K562 (cell line): ENCODE measurements at regions not wholly inside any gene's neighbourhood (a gene's known extent, or its start where the extent isn't known, plus 50 kb on each side); places are given as distances from the start of the nearest gene placed in this dataset.

Experiments
- ATAC-seq: fragments of 200-7000 bp; cut with Tn5 transposase; 3 replicates; pipeline ENCODE4 v1.9.1; 2020; ENCODE audit warnings: moderate library complexity
- BruUV-seq: library from RNA; stranded (reverse); fragments of 400-500 nt; replicated peaks from 2 replicates; lab custom pipeline; 2021; lab: Mats Ljungman, UMichigan
- CTCF ChIA-PET: fragments of 300-600 bp; formaldehyde crosslinking; extraction: SDS; loops from one replicate; lab custom pipeline; 2021; ENCODE audit warnings: low intra/inter-chr PET ratio; lab: Yijun Ruan, JAX
- POLR2A ChIA-PET: fragments of 300-600, 350-650 bp; sonication (Branson Sonifier 250); formaldehyde crosslinking; extraction: SDS; loops from one replicate; lab custom pipeline; 2021; ENCODE audit warnings: antibody characterized with exemption, inconsistent platforms; lab: Yijun Ruan, JAX
- DNase-seq, 4 experiments: peaks; one replicate each; pipeline versions ENCODE4 v3.0.0 to v3.0.0-alpha.2; 2011 to 2018; ENCODE audit warnings: low spot score in 3 of 4, mixed read lengths in 3 of 4; ENCODE audit errors: extremely low read depth in 1 of 4
- FAIRE-seq: peaks from 2 replicates; lab custom pipeline; 2011; peaks lifted over from hg19 to GRCh38; lab: Jason Lieb, UNC
- H2AFZ ChIP-seq: 2 replicates; pipeline ENCODE4 v1.6.0; 2011; ENCODE audit warnings: low read depth, low read length, control low read depth, inconsistent platforms
- H3K27ac ChIP-seq: fragments of 200-600 bp; 3 replicates; pipeline ENCODE4 v1.8.0; 2011; ENCODE audit warnings: low read depth, mild to moderate bottlenecking, control low read depth, inconsistent platforms, low read length, moderate library complexity, mixed read lengths; ENCODE audit errors: extremely low read depth
- H3K27me3 ChIP-seq, 2 experiments: fragments of 300-600 bp in 1 of 2; 2 replicates in 1 of 2; 3 replicates in 1 of 2; pipeline versions ENCODE4 v1.6.0 to v1.8.0; 2011; ENCODE audit warnings: inconsistent platforms in 2 of 2, low read length in 2 of 2, mild to moderate bottlenecking in 1 of 2, mixed read lengths in 1 of 2, moderate library complexity in 1 of 2; ENCODE audit not compliant: control insufficient read depth in 2 of 2, insufficient read depth in 2 of 2
- H3K36me3 ChIP-seq: fragments of 300-600 bp; 3 replicates; pipeline ENCODE4 v1.8.0; 2011; ENCODE audit warnings: mild to moderate bottlenecking, low read length, inconsistent platforms; ENCODE audit not compliant: control insufficient read depth, insufficient read depth
- H3K4me1 ChIP-seq, 2 experiments: fragments of 200-600 bp in 1 of 2; replicated peaks in 1 of 2; 2 replicates in 1 of 2; 3 replicates in 1 of 2; pipeline versions ENCODE4 v1.5.1 to v1.8.0; 2011; ENCODE audit warnings: inconsistent platforms in 2 of 2, low read length in 2 of 2, mild to moderate bottlenecking in 1 of 2, mixed read lengths in 1 of 2, moderate library complexity in 1 of 2; ENCODE audit not compliant: control insufficient read depth in 2 of 2, insufficient read depth in 2 of 2
- H3K4me2 ChIP-seq: 2 replicates; pipeline ENCODE4 v1.6.1; 2011; ENCODE audit warnings: low read length, control low read depth, inconsistent platforms, mixed read lengths; ENCODE audit not compliant: insufficient read depth
- H3K4me3 ChIP-seq: fragments of 200-600 bp; sonication (generic), shearing (Covaris generic); 2 replicates; pipeline ENCODE4 v1.5.1; 2016; ENCODE audit warnings: control low read depth, inconsistent platforms
- H3K79me2 ChIP-seq: fragments of 200-600 bp; 3 replicates; pipeline ENCODE4 v1.8.0; 2011; ENCODE audit warnings: low read length, inconsistent platforms; ENCODE audit not compliant: control insufficient read depth, insufficient read depth
- H3K9ac ChIP-seq, 2 experiments: 2 replicates each; pipeline versions ENCODE4 v1.6.0 to v1.6.1; 2011; ENCODE audit warnings: low read depth in 2 of 2, low read length in 2 of 2, control low read depth in 1 of 2, inconsistent platforms in 1 of 2, mild to moderate bottlenecking in 1 of 2, mixed read lengths in 1 of 2; ENCODE audit not compliant: insufficient read depth in 1 of 2
- H3K9me1 ChIP-seq: one replicate; pipeline ENCODE4 v1.6.0; 2011; ENCODE audit warnings: inconsistent platforms, mild to moderate bottlenecking, low read length, moderate library complexity; ENCODE audit not compliant: control insufficient read depth, insufficient read depth
- H3K9me3 ChIP-seq: replicated peaks from 2 replicates; pipeline ENCODE4 v1.5.1; 2011; ENCODE audit warnings: low read depth, low read length, inconsistent platforms; ENCODE audit not compliant: control insufficient read depth, insufficient read depth
- H4K20me1 ChIP-seq: replicated peaks from 2 replicates; pipeline ENCODE4 v1.6.1; 2011; ENCODE audit warnings: low read length, inconsistent platforms, mixed read lengths; ENCODE audit not compliant: control insufficient read depth, insufficient read depth
- DIDO1 ChIP-seq: fragments of 450-650 bp; IDR thresholded peaks from 2 replicates; pipeline ENCODE4 v1.6.1; 2016; ENCODE audit warnings: low read depth, missing biosample characterization, missing genetic modification characterization
- DPF2 ChIP-seq: fragments of 450-650 bp; IDR thresholded peaks from 2 replicates; pipeline ENCODE4 v1.6.1; 2016
- HDAC3 ChIP-seq: fragments of 450-650 bp; IDR thresholded peaks from 2 replicates; pipeline ENCODE4 v1.6.1; 2018; ENCODE audit warnings: borderline replicate concordance, mild to moderate bottlenecking, moderate library complexity; ENCODE audit not compliant: partially characterized antibody
- MTA3 ChIP-seq: fragments of 450-650 bp; formaldehyde crosslinking; IDR thresholded peaks from 2 replicates; pipeline ENCODE4 v1.6.1; 2017; ENCODE audit warnings: mild to moderate bottlenecking, borderline replicate concordance
- PHB2 ChIP-seq: fragments of 450-650 bp; IDR thresholded peaks from 2 replicates; pipeline ENCODE4 v1.6.1; 2017; ENCODE audit warnings: low read depth
- RBM14 ChIP-seq: fragments of 200-400 bp; formaldehyde crosslinking; IDR thresholded peaks from 2 replicates; pipeline ENCODE4 v1.6.1; 2018; ENCODE audit warnings: low read depth, mild to moderate bottlenecking, low read length, moderate library complexity, borderline replicate concordance; ENCODE audit not compliant: insufficient read depth
- SMARCA5 ChIP-seq: fragments of 450-650 bp; IDR thresholded peaks from 2 replicates; pipeline ENCODE4 v1.6.1; 2016
- SMARCE1 ChIP-seq: fragments of 450-650 bp; IDR thresholded peaks from 2 replicates; pipeline ENCODE4 v1.7.1; 2016; ENCODE audit warnings: mild to moderate bottlenecking
- XRCC4 ChIP-seq: IDR thresholded peaks from one replicate; pipeline ENCODE4 v1.6.1; 2011; ENCODE audit not compliant: insufficient read depth, insufficient read length; ENCODE audit errors: extremely low read depth
- YY1 ChIP-seq, 3 experiments: IDR thresholded peaks; 2 replicates each; pipeline ENCODE4 v1.6.1; 2011; ENCODE audit warnings: low read length in 2 of 3, mild to moderate bottlenecking in 2 of 3, moderate library complexity in 2 of 3, borderline replicate concordance in 1 of 3, control low read depth in 1 of 3, low read depth in 1 of 3; ENCODE audit not compliant: insufficient read depth in 3 of 3, insufficient replicate concordance in 2 of 3, control insufficient read depth in 1 of 3, insufficient read length in 1 of 3; ENCODE audit errors: extremely low read depth in 1 of 3
- ZKSCAN8 ChIP-seq: fragments of 200-800 bp; sonication (Bioruptor generic); IDR thresholded peaks from 2 replicates; pipeline ENCODE4 v1.6.1; 2016; ENCODE audit warnings: missing genetic modification characterization, missing compliant biosample characterization
- ZNF217 ChIP-seq: sonication (generic); formaldehyde crosslinking; IDR thresholded peaks from 2 replicates; pipeline ENCODE4 v1.8.0; 2022; ENCODE audit warnings: mild to moderate bottlenecking, missing genetic modification reagents
- WGBS: fragments of 100-300 bp; shearing (Covaris generic); methylation state at CpG from one replicate; pipeline ENCODE4 v1.1.6; 2016; ENCODE audit warnings: low coverage, mixed read lengths; ENCODE audit not compliant: insufficient coverage; ENCODE audit errors: missing lambda C conversion rate; 5-methylcytosine and 5-hydroxymethylcytosine counted together
- in situ Hi-C: fragments of 300-500 bp; cut with MboI; formaldehyde crosslinking; loops from 4 replicates; pipeline ENCODE4 v1.15.0; 2018; ENCODE audit warnings: inconsistent platforms, mixed read lengths
- intact Hi-C: fragments of 100-400 bp; cut with micrococcal nuclease; formaldehyde crosslinking; loops from 2 replicates; pipeline ENCODE4 v1.14.2; 2022
- TF ChIP-seq, protein P1 (sequence below): fragments of 450-650 bp; IDR thresholded peaks from 2 replicates; pipeline ENCODE4 v1.6.1; 2014; ENCODE audit warnings: low read depth, mild to moderate bottlenecking, moderate library complexity, borderline replicate concordance
- TF ChIP-seq, protein P2 (sequence below): fragments of 450-650 bp; IDR thresholded peaks from 2 replicates; pipeline ENCODE4 v1.6.1; 2016; ENCODE audit warnings: low read depth, mild to moderate bottlenecking, moderate library complexity
- TF ChIP-seq, protein P3 (sequence below): sonication (generic); formaldehyde crosslinking; IDR thresholded peaks from 2 replicates; pipeline ENCODE4 v1.4.0; 2020; ENCODE audit warnings: mild to moderate bottlenecking, missing genetic modification reagents

DNA sequence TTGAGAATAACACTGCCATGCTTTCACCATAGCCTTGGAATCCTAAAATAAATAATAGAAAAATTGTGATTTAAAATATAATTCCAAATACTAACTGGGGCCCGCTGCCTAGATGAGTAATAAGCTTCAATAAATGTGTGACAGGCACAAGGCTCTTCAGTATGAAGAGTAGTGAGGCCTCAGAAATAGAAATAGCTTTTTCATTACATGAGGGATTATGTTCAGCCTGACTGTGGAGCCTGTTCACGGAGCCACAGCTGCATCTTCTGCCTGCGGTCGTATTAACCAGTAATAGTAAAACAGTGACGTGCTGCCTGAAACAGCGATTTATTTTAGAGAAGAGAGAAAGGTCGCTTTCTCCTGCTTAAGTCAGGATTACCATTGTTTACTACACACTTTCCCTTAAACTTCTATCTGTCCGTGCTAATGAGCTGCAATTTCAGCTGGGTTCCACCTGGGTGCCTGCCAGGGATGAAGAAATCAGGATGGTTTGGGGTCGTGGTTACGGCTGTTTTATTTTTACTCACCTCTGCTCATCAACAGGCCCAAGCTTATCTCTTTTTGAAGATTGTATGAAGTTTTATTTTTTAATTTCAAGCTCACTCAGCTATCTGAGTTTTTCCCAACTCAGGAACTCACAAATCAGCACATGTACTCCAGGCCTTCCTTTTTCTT is 284.9 kb upstream of the WWC1 start:
- Histone ChIP-seq H3K79me2 (no peaks in the 10 kb centered on the region), H3K4me2 (no peak overlapping the region), H4K20me1 (no peaks in the 10 kb centered on the region), H3K9ac (no peak overlapping the region), H3K27me3 (no peaks in the 10 kb centered on the region), H3K36me3 (no peaks in the 10 kb centered on the region), H3K9me1 (no peaks in the 10 kb centered on the region), H3K9me3 (no peaks in the 10 kb centered on the region), H3K27ac (no peak overlapping the region), H3K4me1 (no peaks in the 10 kb centered on the region), H3K4me3 (no peak overlapping the region), H2AFZ (no peak overlapping the region)
- POLR2A ChIA-PET, result no interaction called here
- no TSS peak for BruUV-seq
- FAIRE-seq (no peak), ATAC-seq (no peak), DNase-seq (no peak)
- in situ Hi-C loops, result no loop called here
- 2% methylated on average over 10 of the region's 10 CpGs for WGBS
- TF ChIP-seq, protein P1, sequence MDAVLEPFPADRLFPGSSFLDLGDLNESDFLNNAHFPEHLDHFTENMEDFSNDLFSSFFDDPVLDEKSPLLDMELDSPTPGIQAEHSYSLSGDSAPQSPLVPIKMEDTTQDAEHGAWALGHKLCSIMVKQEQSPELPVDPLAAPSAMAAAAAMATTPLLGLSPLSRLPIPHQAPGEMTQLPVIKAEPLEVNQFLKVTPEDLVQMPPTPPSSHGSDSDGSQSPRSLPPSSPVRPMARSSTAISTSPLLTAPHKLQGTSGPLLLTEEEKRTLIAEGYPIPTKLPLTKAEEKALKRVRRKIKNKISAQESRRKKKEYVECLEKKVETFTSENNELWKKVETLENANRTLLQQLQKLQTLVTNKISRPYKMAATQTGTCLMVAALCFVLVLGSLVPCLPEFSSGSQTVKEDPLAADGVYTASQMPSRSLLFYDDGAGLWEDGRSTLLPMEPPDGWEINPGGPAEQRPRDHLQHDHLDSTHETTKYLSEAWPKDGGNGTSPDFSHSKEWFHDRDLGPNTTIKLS, result no peak
- TF ChIP-seq, protein P2, sequence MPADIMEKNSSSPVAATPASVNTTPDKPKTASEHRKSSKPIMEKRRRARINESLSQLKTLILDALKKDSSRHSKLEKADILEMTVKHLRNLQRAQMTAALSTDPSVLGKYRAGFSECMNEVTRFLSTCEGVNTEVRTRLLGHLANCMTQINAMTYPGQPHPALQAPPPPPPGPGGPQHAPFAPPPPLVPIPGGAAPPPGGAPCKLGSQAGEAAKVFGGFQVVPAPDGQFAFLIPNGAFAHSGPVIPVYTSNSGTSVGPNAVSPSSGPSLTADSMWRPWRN, result no peak
- TF ChIP-seq HDAC3 (no peak), XRCC4 (no peak), RBM14 (no peak), SMARCA5 (no peak), YY1 (IDR thresholded peaks at IDR 0.05; ENCODE audit: borderline replicate concordance in 1 of 3, control insufficient read depth in 1 of 3, extremely low read depth in 1 of 3, insufficient read depth in 3 of 3, insufficient read length in 1 of 3, insufficient replicate concordance in 2 of 3, low read depth in 1 of 3, low read length in 2 of 3) (no peak), ZKSCAN8 (CRISPR knock-in tag) (no peak), ZNF217 (CRISPR knock-in tag) (no peak), DPF2 (no peak), SMARCE1 (no peak), MTA3 (no peak), PHB2 (no peak), DIDO1 (tag) (no peak)
- TF ChIP-seq, protein P3, sequence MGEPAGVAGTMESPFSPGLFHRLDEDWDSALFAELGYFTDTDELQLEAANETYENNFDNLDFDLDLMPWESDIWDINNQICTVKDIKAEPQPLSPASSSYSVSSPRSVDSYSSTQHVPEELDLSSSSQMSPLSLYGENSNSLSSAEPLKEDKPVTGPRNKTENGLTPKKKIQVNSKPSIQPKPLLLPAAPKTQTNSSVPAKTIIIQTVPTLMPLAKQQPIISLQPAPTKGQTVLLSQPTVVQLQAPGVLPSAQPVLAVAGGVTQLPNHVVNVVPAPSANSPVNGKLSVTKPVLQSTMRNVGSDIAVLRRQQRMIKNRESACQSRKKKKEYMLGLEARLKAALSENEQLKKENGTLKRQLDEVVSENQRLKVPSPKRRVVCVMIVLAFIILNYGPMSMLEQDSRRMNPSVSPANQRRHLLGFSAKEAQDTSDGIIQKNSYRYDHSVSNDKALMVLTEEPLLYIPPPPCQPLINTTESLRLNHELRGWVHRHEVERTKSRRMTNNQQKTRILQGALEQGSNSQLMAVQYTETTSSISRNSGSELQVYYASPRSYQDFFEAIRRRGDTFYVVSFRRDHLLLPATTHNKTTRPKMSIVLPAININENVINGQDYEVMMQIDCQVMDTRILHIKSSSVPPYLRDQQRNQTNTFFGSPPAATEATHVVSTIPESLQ (CRISPR knock-in tag), result no peak
- intact Hi-C loops, result no loop called here
- CTCF ChIA-PET, result no interaction called here
